A673 (cell line): ENCODE measurements at regions not wholly inside any gene's neighbourhood (a gene's known extent, or its start where the extent isn't known, plus 50 kb on each side); places are given as distances from the start of the nearest gene placed in this dataset.
"Not testable (repeated sequence)": the region's sequence is repeated elsewhere in the genome, so short reads cannot be mapped to it uniquely, and the experiment has no call there.

Experiments used
- BruUV-seq: library from RNA; stranded (reverse); fragments of 400-500 nt; replicated peaks from 2 replicates; lab custom pipeline; 2021; lab: Mats Ljungman, UMichigan
- CTCF ChIA-PET: fragments of 300-600 bp; sonication (Branson Sonifier 250); formaldehyde crosslinking; loops from one replicate; lab custom pipeline; 2022; ENCODE audit warnings: antibody characterized with exemption; lab: Charles Lee
- POLR2A ChIA-PET: fragments of 300-600 bp; sonication (Branson Sonifier 250); formaldehyde crosslinking; loops from one replicate; lab custom pipeline; 2022; ENCODE audit warnings: antibody characterized with exemption; ENCODE audit not compliant: low non-redundant PET; lab: Charles Lee
- DNase-seq: peaks from one replicate; pipeline ENCODE4 v3.0.0-alpha.2; 2015; ENCODE audit warnings: low spot score
- H3K27ac ChIP-seq: fragments of 200-600 bp; sonication (generic); 2 replicates; pipeline ENCODE4 v1.5.1; 2016; ENCODE audit warnings: mixed run types, low read depth, mild to moderate bottlenecking, mixed read lengths, antibody characterized with exemption, low read length; ENCODE audit not compliant: poor library complexity, severe bottlenecking
- H3K27me3 ChIP-seq: fragments of 200-600 bp; sonication (generic); replicated peaks from 2 replicates; pipeline ENCODE4 v1.6.1; 2017; ENCODE audit warnings: mixed run types, low read depth, mild to moderate bottlenecking, mixed read lengths, antibody characterized with exemption, low read length; ENCODE audit not compliant: insufficient read depth, poor library complexity
- H3K36me3 ChIP-seq: fragments of 200-600 bp; sonication (generic); 2 replicates; pipeline ENCODE4 v1.6.1; 2016; ENCODE audit warnings: mixed run types, mild to moderate bottlenecking, mixed read lengths, antibody characterized with exemption, low read length; ENCODE audit not compliant: insufficient read depth, poor library complexity, severe bottlenecking
- H3K4me1 ChIP-seq: fragments of 200-600 bp; sonication (generic); 2 replicates; pipeline ENCODE4 v1.6.1; 2017; ENCODE audit warnings: mixed run types, mild to moderate bottlenecking, mixed read lengths, antibody characterized with exemption, low read length; ENCODE audit not compliant: insufficient read depth, poor library complexity, severe bottlenecking
- H3K4me3 ChIP-seq: fragments of 200-600 bp; sonication (generic); 2 replicates; pipeline ENCODE4 v1.5.1; 2016; ENCODE audit warnings: low read depth, mixed run types, mild to moderate bottlenecking, mixed read lengths, low read length; ENCODE audit not compliant: poor library complexity, severe bottlenecking
- H3K9me3 ChIP-seq: fragments of 200-600 bp; sonication (generic); 2 replicates; pipeline ENCODE4 v1.6.1; 2016; ENCODE audit warnings: mixed run types, low read depth, mild to moderate bottlenecking, mixed read lengths, antibody characterized with exemption, low read length; ENCODE audit not compliant: poor library complexity, severe bottlenecking
- CTCF ChIP-seq: fragments of 300-800, 200-600 bp; sonication (generic); conservative IDR thresholded peaks from 2 replicates; pipeline ENCODE4 v1.5.1; 2017; ENCODE audit warnings: low read depth, mild to moderate bottlenecking, antibody characterized with exemption, low read length, moderate library complexity, mixed read lengths
- EZH2 ChIP-seq: fragments of 200-600 bp; sonication (generic); IDR thresholded peaks from 2 replicates; pipeline ENCODE4 v1.6.1; 2017; ENCODE audit warnings: borderline replicate concordance, low read depth, mild to moderate bottlenecking, mixed read lengths, antibody characterized with exemption, low read length; ENCODE audit not compliant: poor library complexity, severe bottlenecking
- intact Hi-C: fragments of 100-400 bp; cut with micrococcal nuclease; formaldehyde crosslinking; loops from one replicate; pipeline ENCODE4 v1.10.0; 2022; ENCODE audit not compliant: unreplicated experiment

- H3K4me1 ChIP-seq, POLR2A ChIA-PET, DNase-seq, intact Hi-C loops, BruUV-seq, H3K9me3 ChIP-seq, H3K27ac ChIP-seq, CTCF ChIA-PET, H3K36me3 ChIP-seq, H3K4me3 ChIP-seq: not testable (repeated sequence)
- peaks cover 20% of the 10 kb centered on the region for H3K27me3 ChIP-seq
Observed at GRCh38 chr1:214095896-214096295, 108.1 kb downstream of the PROX1 start.

- peaks cover 61% of the 10 kb centered on the region for H3K27me3 ChIP-seq
- no peak for DNase-seq
- H3K27ac ChIP-seq: no peak overlapping the region
- ChIA-PET POLR2A (no interaction called here), CTCF (no interaction called here)
- H3K36me3 ChIP-seq: no peaks in the 10 kb centered on the region
- intact Hi-C loops: no loop called here
- BruUV-seq: no TSS peak
- H3K4me1 ChIP-seq: no peaks in the 10 kb centered on the region
- no peaks in the 10 kb centered on the region for H3K9me3 ChIP-seq
- TF ChIP-seq EZH2 (no peak), CTCF (no peak)
- H3K4me3 ChIP-seq: no peak overlapping the region
Observed at GRCh38 chr1:214101246-214101645, 113.5 kb downstream of the PROX1 start.

GRCh38 chr1:214101828-214102227 lies 114.1 kb downstream of the PROX1 start:
- no peak overlapping the region for H3K4me3 ChIP-seq
- DNase-seq: no peak
- ChIA-PET POLR2A (no interaction called here), CTCF (no interaction called here)
- no peak overlapping the region for H3K27ac ChIP-seq
- H3K9me3 ChIP-seq: no peaks in the 10 kb centered on the region
- BruUV-seq: no TSS peak
- no peaks in the 10 kb centered on the region for H3K36me3 ChIP-seq
- no peaks in the 10 kb centered on the region for H3K4me1 ChIP-seq
- intact Hi-C loops: no loop called here
- no peak for TF ChIP-seq CTCF
- no peak for TF ChIP-seq EZH2
- peaks cover 61% of the 10 kb centered on the region for H3K27me3 ChIP-seq

GRCh38 chr1:214102907-214103306 lies 115.1 kb downstream of the PROX1 start:
- DNase-seq: no peak
- POLR2A ChIA-PET: no interaction called here
- Histone ChIP-seq H3K9me3 (no peaks in the 10 kb centered on the region), H3K4me1 (no peaks in the 10 kb centered on the region), H3K36me3 (no peaks in the 10 kb centered on the region), H3K27me3 (peaks cover 61% of the 10 kb centered on the region), H3K4me3 (no peak overlapping the region), H3K27ac (no peak overlapping the region)
- no peak for TF ChIP-seq EZH2
- TF ChIP-seq CTCF: no peak
- no TSS peak for BruUV-seq
- CTCF ChIA-PET: no interaction called here
- intact Hi-C loops: no loop called here
